ENCODE measurements at regions not wholly inside any gene's neighbourhood (a gene's known extent, or its start where the extent isn't known, plus 50 kb on each side); places are given as distances from the start of the nearest gene placed in this dataset.

DNA sequence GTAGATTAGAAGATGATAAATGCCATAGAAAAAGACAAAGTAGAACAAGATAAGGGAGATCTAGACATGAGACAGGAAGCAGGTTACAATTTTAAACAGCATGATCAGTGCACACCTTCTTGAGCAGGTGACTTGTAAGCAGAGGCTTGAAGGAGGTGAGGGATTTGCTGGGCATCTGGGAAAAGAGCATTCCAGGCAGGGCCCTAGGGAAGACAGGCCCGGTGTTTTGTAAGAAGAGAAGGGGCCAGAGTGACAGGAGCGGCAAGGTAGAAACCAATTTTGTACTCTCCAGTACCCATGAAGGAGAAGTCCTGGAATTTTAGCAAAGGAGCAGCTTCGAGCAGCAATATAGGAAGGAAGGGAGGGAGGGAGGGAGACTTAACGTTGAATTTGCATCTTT is 296.5 kb downstream of the MZT1 start:
- TF ChIP-seq EP300 (conservative IDR thresholded peaks at IDR 0.05; ENCODE audit: poor library complexity, severe bottlenecking) (no peak), MXI1 (conservative IDR thresholded peaks at IDR 0.05; ENCODE audit: poor library complexity, severe bottlenecking) (no peak), TAF1 (IDR thresholded peaks at IDR 0.05; ENCODE audit: low read depth) (no peak), EZH2 (IDR thresholded peaks at IDR 0.05; ENCODE audit: borderline replicate concordance, insufficient read depth, low read length, poor library complexity, severe bottlenecking) (no peak), SMC3 (conservative IDR thresholded peaks at IDR 0.05; ENCODE audit: poor library complexity) (no peak), POLR2AphosphoS5 (IDR thresholded peaks at IDR 0.05) (no peak)
- TF ChIP-seq, protein P1, sequence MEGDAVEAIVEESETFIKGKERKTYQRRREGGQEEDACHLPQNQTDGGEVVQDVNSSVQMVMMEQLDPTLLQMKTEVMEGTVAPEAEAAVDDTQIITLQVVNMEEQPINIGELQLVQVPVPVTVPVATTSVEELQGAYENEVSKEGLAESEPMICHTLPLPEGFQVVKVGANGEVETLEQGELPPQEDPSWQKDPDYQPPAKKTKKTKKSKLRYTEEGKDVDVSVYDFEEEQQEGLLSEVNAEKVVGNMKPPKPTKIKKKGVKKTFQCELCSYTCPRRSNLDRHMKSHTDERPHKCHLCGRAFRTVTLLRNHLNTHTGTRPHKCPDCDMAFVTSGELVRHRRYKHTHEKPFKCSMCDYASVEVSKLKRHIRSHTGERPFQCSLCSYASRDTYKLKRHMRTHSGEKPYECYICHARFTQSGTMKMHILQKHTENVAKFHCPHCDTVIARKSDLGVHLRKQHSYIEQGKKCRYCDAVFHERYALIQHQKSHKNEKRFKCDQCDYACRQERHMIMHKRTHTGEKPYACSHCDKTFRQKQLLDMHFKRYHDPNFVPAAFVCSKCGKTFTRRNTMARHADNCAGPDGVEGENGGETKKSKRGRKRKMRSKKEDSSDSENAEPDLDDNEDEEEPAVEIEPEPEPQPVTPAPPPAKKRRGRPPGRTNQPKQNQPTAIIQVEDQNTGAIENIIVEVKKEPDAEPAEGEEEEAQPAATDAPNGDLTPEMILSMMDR (IDR thresholded peaks at IDR 0.05; ENCODE audit: poor library complexity, severe bottlenecking) = no peak
- Histone ChIP-seq H3K4me3 (ENCODE audit: low read length) (no peak overlapping the region), H3K27ac (ENCODE audit: low read length) (no peak overlapping the region), H3K9me3 (ENCODE audit: low read length) (no peaks in the 10 kb centered on the region), H3K9ac (ENCODE audit: low read length) (no peak overlapping the region), H3K27me3 (ENCODE audit: insufficient read depth, low read depth, low read length) (no peaks in the 10 kb centered on the region), H3K9me2 (ENCODE audit: insufficient read depth, low read length) (no peaks in the 10 kb centered on the region), H4K20me1 (ENCODE audit: insufficient read depth) (no peaks in the 10 kb centered on the region), H3K36me3 (ENCODE audit: insufficient read depth, low read length) (no peaks in the 10 kb centered on the region), H3F3A (ENCODE audit: insufficient read depth, low read length, poor library complexity, severe bottlenecking) (no peaks in the 10 kb centered on the region), H2AFZ (ENCODE audit: low read depth, low read length) (no peak overlapping the region), H3K4me2 (ENCODE audit: low read length) (no peak overlapping the region), H3K79me2 (replicated peaks; ENCODE audit: insufficient read depth, low read length) (no peaks in the 10 kb centered on the region)

DNA sequence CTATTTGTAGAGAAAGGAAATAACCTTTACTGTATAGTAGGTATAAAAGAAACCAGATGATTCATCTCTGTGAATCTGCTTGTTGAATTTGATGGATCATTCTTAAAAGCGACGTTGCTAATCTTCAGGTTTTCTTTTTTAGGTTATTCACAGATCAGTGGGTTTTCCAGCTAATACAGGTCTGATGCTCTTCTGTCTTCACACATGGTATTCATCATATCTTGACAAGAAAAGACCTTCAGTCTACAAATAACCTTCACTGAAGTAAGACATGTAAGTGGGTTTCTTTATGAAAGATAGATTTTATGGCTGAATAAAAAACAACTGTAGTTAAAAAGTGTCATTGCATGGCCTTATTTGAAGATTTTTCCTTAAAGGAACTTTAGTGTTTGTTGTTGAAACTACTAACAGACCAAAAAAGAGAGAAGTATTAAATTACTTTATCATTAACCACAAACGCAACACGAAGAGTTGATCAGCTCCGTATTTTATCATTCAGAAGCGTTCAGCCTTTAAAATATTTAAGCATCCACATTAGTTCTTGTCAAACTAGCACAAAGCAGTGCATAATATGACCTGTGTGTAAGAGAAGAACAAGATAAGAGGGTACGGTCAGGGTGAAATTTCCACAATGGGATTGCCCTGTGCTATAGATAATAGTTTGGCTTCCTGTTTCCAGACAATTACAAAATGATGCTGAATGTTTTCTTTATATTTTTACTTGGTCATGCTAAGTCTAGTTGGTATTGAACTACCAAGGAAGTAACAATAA is 299.5 kb downstream of the MZT1 start:
- no peaks in the 10 kb centered on the region for H3K9me3 ChIP-seq (ENCODE audit: low read length)
- no peaks in the 10 kb centered on the region for H4K20me1 ChIP-seq (ENCODE audit: insufficient read depth)
- no peak overlapping the region for H3K4me2 ChIP-seq (ENCODE audit: low read length)
- H3K9me2 ChIP-seq (ENCODE audit: insufficient read depth, low read length) = no peaks in the 10 kb centered on the region
- no peak overlapping the region for H3K4me3 ChIP-seq (ENCODE audit: low read length)
- H3K9ac ChIP-seq (ENCODE audit: low read length) = no peak overlapping the region
- no peaks in the 10 kb centered on the region for H3F3A ChIP-seq (ENCODE audit: insufficient read depth, low read length, poor library complexity, severe bottlenecking)
- TF ChIP-seq RAD21 (conservative IDR thresholded peaks at IDR 0.05) = no peak
- peak; percentile 25 for TF ChIP-seq EP300 (conservative IDR thresholded peaks at IDR 0.05; ENCODE audit: poor library complexity, severe bottlenecking)
- TF ChIP-seq, protein P2, sequence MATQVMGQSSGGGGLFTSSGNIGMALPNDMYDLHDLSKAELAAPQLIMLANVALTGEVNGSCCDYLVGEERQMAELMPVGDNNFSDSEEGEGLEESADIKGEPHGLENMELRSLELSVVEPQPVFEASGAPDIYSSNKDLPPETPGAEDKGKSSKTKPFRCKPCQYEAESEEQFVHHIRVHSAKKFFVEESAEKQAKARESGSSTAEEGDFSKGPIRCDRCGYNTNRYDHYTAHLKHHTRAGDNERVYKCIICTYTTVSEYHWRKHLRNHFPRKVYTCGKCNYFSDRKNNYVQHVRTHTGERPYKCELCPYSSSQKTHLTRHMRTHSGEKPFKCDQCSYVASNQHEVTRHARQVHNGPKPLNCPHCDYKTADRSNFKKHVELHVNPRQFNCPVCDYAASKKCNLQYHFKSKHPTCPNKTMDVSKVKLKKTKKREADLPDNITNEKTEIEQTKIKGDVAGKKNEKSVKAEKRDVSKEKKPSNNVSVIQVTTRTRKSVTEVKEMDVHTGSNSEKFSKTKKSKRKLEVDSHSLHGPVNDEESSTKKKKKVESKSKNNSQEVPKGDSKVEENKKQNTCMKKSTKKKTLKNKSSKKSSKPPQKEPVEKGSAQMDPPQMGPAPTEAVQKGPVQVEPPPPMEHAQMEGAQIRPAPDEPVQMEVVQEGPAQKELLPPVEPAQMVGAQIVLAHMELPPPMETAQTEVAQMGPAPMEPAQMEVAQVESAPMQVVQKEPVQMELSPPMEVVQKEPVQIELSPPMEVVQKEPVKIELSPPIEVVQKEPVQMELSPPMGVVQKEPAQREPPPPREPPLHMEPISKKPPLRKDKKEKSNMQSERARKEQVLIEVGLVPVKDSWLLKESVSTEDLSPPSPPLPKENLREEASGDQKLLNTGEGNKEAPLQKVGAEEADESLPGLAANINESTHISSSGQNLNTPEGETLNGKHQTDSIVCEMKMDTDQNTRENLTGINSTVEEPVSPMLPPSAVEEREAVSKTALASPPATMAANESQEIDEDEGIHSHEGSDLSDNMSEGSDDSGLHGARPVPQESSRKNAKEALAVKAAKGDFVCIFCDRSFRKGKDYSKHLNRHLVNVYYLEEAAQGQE (IDR thresholded peaks at IDR 0.05; ENCODE audit: borderline replicate concordance) = no peak
- H3K36me3 ChIP-seq (ENCODE audit: insufficient read depth, low read length) = no peaks in the 10 kb centered on the region
- no peaks in the 10 kb centered on the region for H3K79me2 ChIP-seq (replicated peaks; ENCODE audit: insufficient read depth, low read length)
- H3K27ac ChIP-seq (ENCODE audit: low read length) = peak overlapping the region; percentile 7
- no peak overlapping the region for H2AFZ ChIP-seq (ENCODE audit: low read depth, low read length)
- no peaks in the 10 kb centered on the region for H3K27me3 ChIP-seq (ENCODE audit: insufficient read depth, low read depth, low read length)

Data from neural cell (in vitro differentiated cells).